GM18508 (cell line): ENCODE measurements at regions not wholly inside any gene's neighbourhood (a gene's known extent, or its start where the extent isn't known, plus 50 kb on each side); places are given as distances from the start of the nearest gene placed in this dataset.

ENCODE experiments used
- ATAC-seq: cut with Tn5 transposase; IDR thresholded peaks from one replicate; pipeline ENCODE4 v1.9.1; 2021; ENCODE audit warnings: moderate number of reproducible peaks; ENCODE audit not compliant: insufficient read depth, unreplicated experiment

GRCh38 chr11:122293296-122294023, 177.4 kb upstream of the BLID start:
- no peak for ATAC-seq

- ATAC-seq: no peak
These were observed 171.4 kb upstream of the BLID start for GRCh38 chr11:122287401-122287800.

GRCh38 chr11:122285070-122285988, 169.3 kb upstream of the BLID start:
- no peak for ATAC-seq

GRCh38 chr11:122280870-122281269, 164.9 kb upstream of the BLID start:
- no peak for ATAC-seq

- no peak for ATAC-seq
These were observed 163.2 kb upstream of the BLID start for GRCh38 chr11:122279194-122279593.

GRCh38 chr11:122277493-122277892, 161.5 kb upstream of the BLID start:
- ATAC-seq: no peak

- no peak for ATAC-seq
These were observed 160.2 kb upstream of the BLID start for GRCh38 chr11:122276221-122276620.

GRCh38 chr11:122275508-122275907, 159.5 kb upstream of the BLID start:
- no peak for ATAC-seq

- no peak for ATAC-seq
These were observed 157.6 kb upstream of the BLID start for GRCh38 chr11:122273476-122274191.

GRCh38 chr11:122271745-122272144, 155.7 kb upstream of the BLID start:
- no peak for ATAC-seq

GRCh38 chr11:122271137-122271536, 155.1 kb upstream of the BLID start:
- no peak for ATAC-seq

GRCh38 chr11:122270535-122270934, 154.5 kb upstream of the BLID start:
- no peak for ATAC-seq

- ATAC-seq: no peak
These were observed 153.8 kb upstream of the BLID start for GRCh38 chr11:122269824-122270223.

GRCh38 chr11:122268601-122269130, 152.7 kb upstream of the BLID start:
- no peak for ATAC-seq

GRCh38 chr11:122267602-122268001, 151.6 kb upstream of the BLID start:
- no peak for ATAC-seq

- no peak for ATAC-seq
These were observed 150.0 kb upstream of the BLID start for GRCh38 chr11:122265981-122266380.

GRCh38 chr11:122264121-122264520, 148.1 kb upstream of the BLID start:
- no peak for ATAC-seq

GRCh38 chr11:122261546-122261945, 145.5 kb upstream of the BLID start:
- no peak for ATAC-seq

- ATAC-seq: no peak
These were observed 143.3 kb upstream of the BLID start for GRCh38 chr11:122259195-122259821.
